GM19455 (cell line): ENCODE measurements at regions not wholly inside any gene's neighbourhood (a gene's known extent, or its start where the extent isn't known, plus 50 kb on each side); places are given as distances from the start of the nearest gene placed in this dataset.

Experiments
- ATAC-seq: cut with Tn5 transposase; IDR thresholded peaks from one replicate; pipeline ENCODE4 v1.9.1; 2021; ENCODE audit not compliant: unreplicated experiment

- no peak for ATAC-seq
Measured at GRCh38 chrX:110430293-110431076, 71.8 kb downstream of the RTL9 start.

GRCh38 chrX:110432091-110432905 lies 73.7 kb downstream of the RTL9 start:
- ATAC-seq, result no peak

GRCh38 chrX:110432906-110433215 lies 74.2 kb downstream of the RTL9 start:
- no peak for ATAC-seq

GRCh38 chrX:110435196-110435595 lies 76.5 kb downstream of the RTL9 start:
- ATAC-seq, result no peak

- no peak for ATAC-seq
Measured at GRCh38 chrX:110436523-110436922, 77.9 kb downstream of the RTL9 start.

GRCh38 chrX:110437686-110438085 lies 79.0 kb downstream of the RTL9 start:
- no peak for ATAC-seq

GRCh38 chrX:110440016-110440805 lies 81.6 kb downstream of the RTL9 start:
- ATAC-seq, result no peak

- peak; percentile 78 for ATAC-seq
Measured at GRCh38 chrX:110442635-110443034, 84.0 kb downstream of the RTL9 start.

GRCh38 chrX:110444996-110445395 lies 86.3 kb downstream of the RTL9 start:
- no peak for ATAC-seq

GRCh38 chrX:110448459-110448858 lies 89.8 kb downstream of the RTL9 start:
- no peak for ATAC-seq

GRCh38 chrX:110449312-110449711 lies 90.7 kb downstream of the RTL9 start:
- no peak for ATAC-seq

- ATAC-seq, result peak; percentile 95
Measured at GRCh38 chrX:110450050-110450449, 91.4 kb downstream of the RTL9 start.

- no peak for ATAC-seq
Measured at GRCh38 chrX:110454336-110454735, 95.7 kb downstream of the RTL9 start.

- ATAC-seq, result no peak
Measured at GRCh38 chrX:110462957-110463356, 104.3 kb downstream of the RTL9 start.

GRCh38 chrX:110466790-110467189 lies 108.1 kb downstream of the RTL9 start:
- no peak for ATAC-seq

GRCh38 chrX:110472265-110472664 lies 113.6 kb downstream of the RTL9 start:
- no peak for ATAC-seq

- ATAC-seq, result no peak
Measured at GRCh38 chrX:110477593-110478228, 119.1 kb downstream of the RTL9 start.

GRCh38 chrX:110491846-110492620 lies 133.4 kb downstream of the RTL9 start:
- no peak for ATAC-seq

- no peak for ATAC-seq
Measured at GRCh38 chrX:110504947-110505346, 146.3 kb downstream of the RTL9 start.

GRCh38 chrX:110509755-110510532 lies 151.3 kb downstream of the RTL9 start:
- no peak for ATAC-seq
